GM21515 (cell line): ENCODE measurements at regions not wholly inside any gene's neighbourhood (a gene's known extent, or its start where the extent isn't known, plus 50 kb on each side); places are given as distances from the start of the nearest gene placed in this dataset.

Experiments used
- ATAC-seq: cut with Tn5 transposase; IDR thresholded peaks from one replicate; pipeline ENCODE4 v1.9.1; 2021; ENCODE audit not compliant: unreplicated experiment

GRCh38 chr6:97790926-97791590 is 508.0 kb upstream of the MMS22L start:
- ATAC-seq: no peak

- ATAC-seq: no peak
Observed at GRCh38 chr6:97805596-97805995, 522.6 kb upstream of the MMS22L start.

- ATAC-seq: no peak
Observed at GRCh38 chr6:97812940-97813339, 529.9 kb upstream of the MMS22L start.

GRCh38 chr6:97813889-97814567 is 531.0 kb upstream of the MMS22L start:
- no peak for ATAC-seq

- no peak for ATAC-seq
Observed at GRCh38 chr6:97815301-97815812, 532.3 kb upstream of the MMS22L start.

- no peak for ATAC-seq
Observed at GRCh38 chr6:97816526-97816925, 533.5 kb upstream of the MMS22L start.

- ATAC-seq: no peak
Observed at GRCh38 chr6:97819710-97820109, 536.7 kb upstream of the MMS22L start.

- ATAC-seq: no peak
Observed at GRCh38 chr6:97820400-97820799, 537.4 kb upstream of the MMS22L start.

- ATAC-seq: no peak
Observed at GRCh38 chr6:97822632-97823031, 539.6 kb upstream of the MMS22L start.

GRCh38 chr6:97841763-97842162 is 558.7 kb upstream of the MMS22L start:
- no peak for ATAC-seq

- no peak for ATAC-seq
Observed at GRCh38 chr6:97842521-97842920, 559.5 kb upstream of the MMS22L start.

- no peak for ATAC-seq
Observed at GRCh38 chr6:97849390-97849789, 566.4 kb upstream of the MMS22L start.

- ATAC-seq: no peak
Observed at GRCh38 chr6:97850458-97851212, 567.6 kb upstream of the MMS22L start.

- ATAC-seq: no peak
Observed at GRCh38 chr6:97863697-97864096, 580.7 kb upstream of the MMS22L start.

- ATAC-seq: no peak
Observed at GRCh38 chr6:97864366-97864765, 581.4 kb upstream of the MMS22L start.

- no peak for ATAC-seq
Observed at GRCh38 chr6:97864826-97865225, 581.8 kb upstream of the MMS22L start.

GRCh38 chr6:97865612-97866011 is 582.6 kb upstream of the MMS22L start:
- ATAC-seq: no peak

- ATAC-seq: no peak
Observed at GRCh38 chr6:97866616-97867015, 583.6 kb upstream of the MMS22L start.

- ATAC-seq: no peak
Observed at GRCh38 chr6:97867177-97867576, 584.2 kb upstream of the MMS22L start.

GRCh38 chr6:97870273-97870672 is 587.3 kb upstream of the MMS22L start:
- no peak for ATAC-seq

GRCh38 chr6:97876711-97877110 is 593.7 kb upstream of the MMS22L start:
- no peak for ATAC-seq

- ATAC-seq: no peak
Observed at GRCh38 chr6:97882755-97883154, 599.7 kb upstream of the MMS22L start.
